GM10248 (cell line): ENCODE measurements at regions not wholly inside any gene's neighbourhood (a gene's known extent, or its start where the extent isn't known, plus 50 kb on each side); places are given as distances from the start of the nearest gene placed in this dataset.

ENCODE experiments used
- CTCF ChIA-PET: fragments of 300-600 bp; sonication (Branson Sonifier 250); formaldehyde crosslinking; extraction: SDS; loops from one replicate; lab custom pipeline; 2021; ENCODE audit warnings: antibody characterized with exemption; lab: Yijun Ruan, JAX
- POLR2A ChIA-PET: fragments of 350-650 bp; sonication (Branson Sonifier 250); formaldehyde crosslinking; extraction: SDS; loops from one replicate; lab custom pipeline; 2020; ENCODE audit warnings: antibody characterized with exemption; lab: Yijun Ruan, JAX
- DNase-seq: peaks from one replicate; pipeline ENCODE4 v3.0.0; 2012; ENCODE audit errors: extremely low spot score
- TF ChIP-seq, protein P1 (sequence below): IDR thresholded peaks from 2 replicates; pipeline ENCODE4 v1.5.1; 2012; ENCODE audit warnings: mild to moderate bottlenecking, low read depth; ENCODE audit errors: extremely low read depth, missing control alignments, control extremely low read depth

- TF ChIP-seq, protein P1, sequence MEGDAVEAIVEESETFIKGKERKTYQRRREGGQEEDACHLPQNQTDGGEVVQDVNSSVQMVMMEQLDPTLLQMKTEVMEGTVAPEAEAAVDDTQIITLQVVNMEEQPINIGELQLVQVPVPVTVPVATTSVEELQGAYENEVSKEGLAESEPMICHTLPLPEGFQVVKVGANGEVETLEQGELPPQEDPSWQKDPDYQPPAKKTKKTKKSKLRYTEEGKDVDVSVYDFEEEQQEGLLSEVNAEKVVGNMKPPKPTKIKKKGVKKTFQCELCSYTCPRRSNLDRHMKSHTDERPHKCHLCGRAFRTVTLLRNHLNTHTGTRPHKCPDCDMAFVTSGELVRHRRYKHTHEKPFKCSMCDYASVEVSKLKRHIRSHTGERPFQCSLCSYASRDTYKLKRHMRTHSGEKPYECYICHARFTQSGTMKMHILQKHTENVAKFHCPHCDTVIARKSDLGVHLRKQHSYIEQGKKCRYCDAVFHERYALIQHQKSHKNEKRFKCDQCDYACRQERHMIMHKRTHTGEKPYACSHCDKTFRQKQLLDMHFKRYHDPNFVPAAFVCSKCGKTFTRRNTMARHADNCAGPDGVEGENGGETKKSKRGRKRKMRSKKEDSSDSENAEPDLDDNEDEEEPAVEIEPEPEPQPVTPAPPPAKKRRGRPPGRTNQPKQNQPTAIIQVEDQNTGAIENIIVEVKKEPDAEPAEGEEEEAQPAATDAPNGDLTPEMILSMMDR: no peak
- CTCF ChIA-PET: no interaction called here
- no peak for DNase-seq
- POLR2A ChIA-PET: no interaction called here
Measured at GRCh38 chr2:118731413-118731812, 116.0 kb downstream of the EN1 start.

DNA sequence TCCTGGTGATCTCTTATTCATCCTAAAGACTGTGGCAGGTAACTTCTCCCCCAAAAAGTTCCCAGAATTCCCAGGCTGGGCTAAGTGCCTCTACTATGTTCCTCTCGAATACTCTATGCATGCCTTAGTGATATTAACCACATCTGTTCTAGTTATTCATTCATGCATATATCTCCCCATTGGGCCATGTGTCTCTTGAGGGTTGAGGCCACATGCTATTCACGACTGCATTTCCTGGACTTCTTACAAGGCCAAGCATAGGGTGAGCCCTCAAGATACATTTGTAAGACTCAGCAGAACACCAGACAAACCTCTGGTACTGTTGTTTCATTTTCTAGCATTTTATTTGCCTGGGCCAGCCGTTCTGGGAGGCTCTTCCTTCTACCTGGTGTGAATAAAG is 117.0 kb downstream of the EN1 start:
- TF ChIP-seq, protein P1: no peak
- POLR2A ChIA-PET: no interaction called here
- CTCF ChIA-PET: interaction anchor here (1.2 to 1.5 kb wide), 2 partner anchors 12 to 59 kb away, joined by 3 read pairs; no protein-coding TSS in a partner anchor
- DNase-seq: no peak

DNA sequence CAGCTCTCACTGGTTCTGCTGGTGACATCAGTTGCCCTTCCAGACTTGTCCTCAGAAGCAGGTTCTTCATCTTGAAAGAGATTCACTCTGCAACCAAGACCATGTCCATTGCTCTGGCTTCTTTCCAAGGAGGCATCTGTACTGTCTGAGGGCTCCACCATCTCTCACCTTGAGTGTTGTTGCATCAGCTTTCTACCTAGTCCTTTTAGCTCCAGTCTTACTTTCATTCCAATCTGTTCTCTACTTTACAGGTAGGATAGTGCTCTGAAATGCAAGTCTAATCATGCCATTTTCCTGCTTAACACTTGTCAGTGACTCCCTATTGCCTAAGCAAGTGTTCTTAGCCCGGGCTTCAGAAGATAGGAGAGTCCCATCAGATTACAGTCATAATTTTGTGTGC is 117.7 kb downstream of the EN1 start:
- ChIA-PET CTCF (interaction anchor here (1.2 to 1.5 kb wide), 2 partner anchors 12 to 60 kb away, joined by 3 read pairs; no protein-coding TSS in a partner anchor), POLR2A (no interaction called here)

DNA sequence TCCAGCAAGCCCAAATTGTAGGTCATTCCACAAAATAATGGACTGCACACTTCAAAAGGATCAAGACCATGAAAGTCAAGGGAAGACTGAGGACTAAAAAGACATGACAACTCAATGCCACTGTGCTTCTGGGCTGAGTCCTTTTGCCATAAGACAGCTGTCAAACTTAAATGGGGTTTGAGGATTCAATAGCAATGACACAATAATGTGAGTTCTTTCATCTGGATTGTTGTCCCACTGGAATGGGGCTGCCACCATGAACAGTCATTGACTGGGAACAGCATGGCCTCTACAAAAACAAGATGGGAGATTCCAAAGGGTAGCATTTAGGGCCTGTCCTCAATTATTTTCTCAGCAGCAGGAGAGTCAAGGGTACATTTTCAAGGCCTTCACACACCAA is 118.5 kb downstream of the EN1 start:
- POLR2A ChIA-PET: no interaction called here
- CTCF ChIA-PET: interaction anchor here (1.2 to 1.5 kb wide), 2 partner anchors 13 to 61 kb away, joined by 3 read pairs; no protein-coding TSS in a partner anchor
- no peak for DNase-seq
- TF ChIP-seq, protein P1: no peak

More for the DNA sequence above, 117.7 kb downstream of the EN1 start:
- TF ChIP-seq, protein P1: no peak
- no peak for DNase-seq

DNA sequence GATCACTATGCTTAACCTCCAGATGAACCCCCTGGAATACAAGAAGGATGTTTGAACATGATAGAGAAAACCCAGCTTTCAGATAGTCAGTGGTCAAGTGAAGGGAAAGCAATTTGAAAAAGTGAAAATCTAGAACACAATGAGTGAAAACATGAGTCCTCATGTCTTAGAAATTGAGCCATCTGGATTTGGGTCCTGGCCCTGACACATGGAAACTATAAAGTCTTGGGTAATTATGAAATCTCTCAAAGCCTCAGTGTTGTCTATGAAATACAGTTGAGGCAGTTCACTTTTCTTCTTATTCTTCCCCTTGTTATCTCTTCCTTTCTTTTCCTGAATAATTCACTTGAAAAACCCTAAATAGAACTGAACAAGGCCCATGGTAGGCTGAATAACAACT is 120.6 kb downstream of the EN1 start:
- no peak for DNase-seq
- ChIA-PET POLR2A (no interaction called here), CTCF (no interaction called here)
- TF ChIP-seq, protein P1: no peak

- TF ChIP-seq, protein P1: no peak
- ChIA-PET CTCF (no interaction called here), POLR2A (no interaction called here)
- no peak for DNase-seq
Measured at GRCh38 chr2:118723394-118723793, 124.1 kb downstream of the EN1 start.
